Astrocyte (in vitro differentiated cells and primary cell): ENCODE measurements at regions not wholly inside any gene's neighbourhood (a gene's known extent, or its start where the extent isn't known, plus 50 kb on each side); places are given as distances from the start of the nearest gene placed in this dataset.

Experiments used
- CTCF ChIP-seq: IDR thresholded peaks from 2 replicates; pipeline ENCODE4 v1.5.1; 2011; ENCODE audit warnings: low read depth, mild to moderate bottlenecking, inconsistent platforms, low read length, moderate library complexity; ENCODE audit not compliant: insufficient read depth
- EZH2 ChIP-seq: IDR thresholded peaks from 2 replicates; pipeline ENCODE4 v1.6.1; 2012; ENCODE audit warnings: mild to moderate bottlenecking, low read length, inconsistent platforms; ENCODE audit not compliant: insufficient read depth

GRCh38 chr22:49111085-49111484 lies 716.6 kb downstream of the BRD1 start:
- TF ChIP-seq CTCF: no peak
- no peak for TF ChIP-seq EZH2
